Occipital lobe (tissue), 1 donor: ENCODE measurements at regions not wholly inside any gene's neighbourhood (a gene's known extent, or its start where the extent isn't known, plus 50 kb on each side); places are given as distances from the start of the nearest gene placed in this dataset.

Source experiments
- DNase-seq: peaks from one replicate; lab custom pipeline; 2025; lab: John Stamatoyannopoulos, UW

DNA sequence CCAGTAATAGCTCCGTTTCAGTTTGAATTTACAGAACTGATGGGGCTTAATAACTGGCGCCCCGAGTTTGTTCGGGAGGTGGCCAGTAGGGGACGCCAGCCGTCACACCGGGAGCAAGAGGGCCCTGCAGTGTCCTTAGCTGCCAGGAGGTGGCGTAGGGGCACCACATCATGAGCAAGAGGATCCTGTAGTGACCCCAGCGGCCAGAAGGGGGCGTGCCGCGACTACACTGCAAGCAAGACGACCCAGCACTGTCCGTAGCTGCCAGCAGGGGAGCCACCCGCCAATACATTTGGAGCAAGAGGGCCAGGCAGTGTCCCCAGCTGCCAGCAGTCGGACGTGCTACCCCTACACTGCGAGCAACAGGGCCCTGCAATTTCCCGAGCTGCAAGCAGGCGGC lies 663.7 kb upstream of the B3GAT1 start:
- DNase-seq, result no peak

DNA sequence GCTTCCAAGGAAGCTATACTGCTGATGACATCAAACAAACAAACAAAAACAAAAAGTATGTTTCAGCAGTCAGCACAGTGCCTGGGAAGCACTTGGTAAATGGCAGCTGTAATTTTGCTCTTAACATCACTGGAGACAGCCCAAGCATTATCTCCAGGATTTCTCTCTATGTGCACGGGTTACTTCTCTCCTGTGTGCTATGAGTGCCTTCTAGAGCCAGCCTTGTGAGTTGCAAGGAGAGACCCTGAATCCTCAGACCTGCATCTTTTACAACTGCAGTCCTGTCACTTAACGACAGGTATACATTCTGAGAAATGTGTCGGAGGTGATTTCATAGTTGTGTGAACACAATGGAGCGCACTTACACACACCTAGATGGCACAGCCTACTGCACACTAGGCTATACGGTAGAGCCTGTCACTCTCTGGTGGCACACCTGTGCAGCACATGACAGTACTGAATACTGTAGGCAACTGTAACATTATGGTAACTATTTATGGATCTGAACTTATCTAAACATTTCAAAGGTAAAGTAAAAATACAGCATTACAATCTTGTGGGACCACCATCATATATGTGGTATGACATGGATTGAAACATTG lies 662.5 kb upstream of the B3GAT1 start:
- DNase-seq, result no peak

DNA sequence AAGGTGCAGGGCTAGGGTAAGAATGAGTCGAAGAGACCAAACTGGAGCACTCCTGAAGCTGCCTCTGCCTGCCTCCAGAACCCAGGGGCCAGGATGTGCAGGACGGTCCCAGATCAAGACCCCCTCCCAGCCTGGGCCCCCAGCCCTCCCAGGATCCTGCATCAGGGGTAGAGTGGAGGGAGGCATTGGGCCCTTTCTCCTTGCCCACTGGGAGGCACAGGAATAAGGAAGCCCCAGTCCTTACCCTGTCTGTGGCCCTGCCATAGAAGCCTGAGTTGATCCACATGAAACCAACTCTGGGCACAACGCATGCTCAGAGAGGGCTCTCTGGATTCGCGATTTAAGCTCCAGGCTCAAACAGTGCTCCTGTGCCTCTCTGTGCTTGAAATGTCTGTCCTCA lies 661.8 kb upstream of the B3GAT1 start:
- no peak for DNase-seq

DNA sequence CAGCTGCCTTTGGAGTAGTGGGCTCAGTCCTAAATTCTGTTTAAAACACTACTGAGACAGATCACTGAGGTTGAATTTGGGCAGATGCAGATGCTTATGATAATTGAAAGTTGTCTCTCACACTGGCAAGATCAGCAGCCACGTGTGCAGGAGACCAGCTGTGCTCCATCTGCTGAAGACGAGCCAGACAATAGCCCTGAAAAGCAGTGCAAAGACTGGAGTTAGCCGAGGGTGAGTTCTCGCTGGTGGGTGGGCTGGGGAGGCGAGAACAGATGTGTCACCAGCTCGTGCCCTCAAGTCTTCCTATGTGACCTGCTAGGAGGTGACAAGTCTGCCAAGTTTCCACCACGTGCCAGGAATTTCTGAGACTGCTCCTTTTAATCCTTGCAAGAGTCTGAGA lies 661.3 kb upstream of the B3GAT1 start:
- DNase-seq, result no peak

DNA sequence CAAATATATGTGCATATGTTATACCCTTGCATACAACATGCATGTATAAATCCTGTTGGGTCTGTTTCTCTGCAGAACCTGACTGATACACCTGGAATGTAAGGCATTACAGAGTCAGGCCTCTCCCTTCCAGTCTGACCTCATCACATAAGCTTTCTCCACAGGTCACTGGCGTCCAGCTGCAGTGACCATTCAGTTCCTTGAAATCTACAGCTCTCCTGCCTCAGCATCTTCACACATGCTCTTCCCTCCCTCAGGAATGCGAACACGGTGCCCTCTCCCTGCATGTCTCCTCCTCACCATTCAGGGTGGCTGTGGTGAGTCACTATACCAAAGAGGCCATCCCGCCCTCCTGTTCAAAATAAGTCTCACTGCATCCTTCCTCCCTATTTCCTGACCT lies 657.8 kb upstream of the B3GAT1 start:
- DNase-seq, result no peak

DNA sequence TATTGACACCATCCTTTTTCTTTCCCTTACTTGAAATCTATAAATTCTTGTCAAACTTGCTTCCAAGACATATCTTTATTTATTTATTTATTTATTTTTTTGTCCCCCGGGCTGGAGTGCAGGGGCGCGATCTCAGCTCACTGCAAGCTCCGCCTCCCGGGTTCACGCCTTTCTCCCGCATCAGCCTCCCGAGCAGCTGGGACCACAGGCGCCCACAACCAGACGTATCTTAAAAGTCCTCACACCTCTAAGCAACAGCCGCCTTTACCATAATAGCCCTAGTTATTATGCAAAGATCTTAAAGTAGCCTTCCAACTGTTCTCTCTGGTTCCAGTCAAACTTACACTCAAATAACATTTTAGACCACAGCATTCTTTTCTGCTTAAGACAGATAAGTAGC lies 657.0 kb upstream of the B3GAT1 start:
- no peak for DNase-seq

DNA sequence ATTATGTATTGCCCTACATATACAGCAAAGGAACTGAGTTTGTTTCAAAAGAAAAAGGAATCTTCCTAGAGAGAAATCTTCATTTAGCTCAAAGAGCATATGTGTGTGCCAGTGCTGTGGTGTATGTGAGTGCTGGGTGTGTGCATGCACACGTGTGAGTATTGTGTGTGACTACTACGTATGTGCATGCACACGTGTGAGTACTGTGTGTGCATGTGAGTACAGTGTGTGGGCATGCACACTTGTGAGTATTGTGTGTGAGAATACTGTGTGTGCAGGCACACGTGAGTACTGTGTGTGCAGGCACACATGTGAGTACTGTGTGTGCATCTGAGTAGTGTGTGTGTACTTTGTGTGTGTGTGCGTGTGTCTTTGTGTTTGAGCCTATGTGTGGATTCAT lies 651.0 kb upstream of the B3GAT1 start:
- no peak for DNase-seq

DNA sequence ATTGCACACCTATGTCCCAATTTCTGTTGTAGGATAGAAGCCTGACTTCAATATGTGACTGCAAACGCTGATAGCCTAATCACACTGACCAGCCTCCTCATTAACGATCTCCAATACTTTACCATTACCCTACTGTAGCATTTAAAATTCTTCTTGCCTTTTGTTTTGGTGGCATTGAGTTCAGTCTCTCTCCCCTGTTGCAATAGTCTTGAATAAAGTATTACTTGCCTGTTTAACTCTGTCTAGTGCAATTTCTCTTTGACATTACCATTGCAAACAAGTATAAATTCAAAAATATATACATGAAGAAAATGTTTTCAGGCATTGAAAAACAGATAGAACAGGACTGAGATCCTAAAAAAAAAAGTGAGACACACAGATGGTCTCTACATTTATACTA lies 649.1 kb upstream of the B3GAT1 start:
- DNase-seq, result no peak

DNA sequence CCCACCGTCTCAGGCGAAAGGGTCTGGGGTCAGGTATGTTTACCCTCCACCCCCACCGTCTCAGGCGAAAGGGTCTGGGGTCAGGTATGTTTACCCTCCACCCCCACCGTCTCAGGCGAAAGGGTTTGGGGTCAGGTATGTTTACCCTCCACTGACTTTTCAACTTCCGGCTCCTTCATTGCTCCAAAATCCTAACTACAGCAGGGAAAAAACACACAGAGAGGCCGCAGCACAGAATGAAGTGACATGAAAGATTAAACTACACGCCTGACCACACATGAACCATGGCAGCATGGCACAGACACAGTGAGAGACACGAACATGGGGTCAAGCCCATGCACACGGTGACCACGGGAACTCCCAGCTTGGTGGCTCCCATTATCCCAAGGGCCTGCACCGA lies 634.9 kb upstream of the B3GAT1 start:
- DNase-seq, result no peak

DNA sequence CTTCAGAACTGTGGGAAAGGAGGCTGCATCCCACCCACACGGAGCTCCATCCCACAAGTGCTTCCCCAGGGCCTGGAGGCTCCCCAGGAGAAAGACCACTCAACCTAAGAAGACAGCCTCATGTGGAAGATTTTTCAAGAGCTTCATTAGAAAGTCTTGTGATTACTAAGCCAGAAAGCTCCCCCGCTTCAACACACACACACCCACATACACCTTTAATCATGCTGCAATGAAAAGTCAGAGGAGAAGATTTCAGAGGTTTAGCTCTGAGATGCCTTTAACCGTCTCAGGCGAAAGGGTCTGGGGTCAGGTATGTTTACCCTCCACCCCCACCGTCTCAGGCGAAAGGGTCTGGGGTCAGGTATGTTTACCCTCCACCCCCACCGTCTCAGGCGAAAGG lies 634.5 kb upstream of the B3GAT1 start:
- DNase-seq, result no peak

DNA sequence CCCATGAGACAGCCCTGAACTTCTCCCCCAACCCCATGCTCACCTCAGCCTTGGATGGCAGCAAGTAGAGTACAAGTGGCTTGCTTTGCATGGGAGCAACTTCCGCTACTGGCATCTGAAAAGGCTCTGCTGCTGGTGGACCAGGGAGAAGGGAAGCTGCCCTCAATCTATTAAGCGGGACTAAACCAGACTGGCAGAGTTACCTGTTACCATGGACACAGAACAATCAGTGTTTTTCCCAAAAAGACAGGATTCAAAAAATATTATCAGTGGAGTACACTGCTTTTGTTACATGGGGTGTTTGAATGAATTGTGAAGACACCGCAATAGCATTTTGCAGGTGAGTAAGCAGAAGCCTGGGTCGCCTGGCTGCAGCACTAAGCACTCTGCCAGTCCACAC lies 631.4 kb upstream of the B3GAT1 start:
- no peak for DNase-seq

DNA sequence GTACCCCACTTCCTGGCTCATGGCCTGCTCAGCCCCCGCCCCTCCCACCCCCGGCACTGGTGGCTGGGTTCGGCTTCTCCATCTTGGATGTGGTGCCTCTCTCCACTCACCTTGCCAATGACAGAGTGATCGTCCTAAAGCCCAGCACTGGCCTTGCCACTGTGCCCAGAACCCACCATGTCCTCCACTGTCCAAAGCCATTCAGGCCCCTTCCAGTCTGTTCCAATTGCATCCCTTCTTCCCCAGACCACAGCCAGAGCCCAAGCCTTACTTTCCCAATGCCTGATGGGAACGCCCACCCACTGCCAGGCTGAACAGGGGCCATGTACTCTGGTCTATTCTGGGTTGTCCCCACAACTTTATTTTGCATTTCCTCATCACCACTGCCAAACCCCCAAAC lies 625.8 kb upstream of the B3GAT1 start:
- DNase-seq, result no peak

DNA sequence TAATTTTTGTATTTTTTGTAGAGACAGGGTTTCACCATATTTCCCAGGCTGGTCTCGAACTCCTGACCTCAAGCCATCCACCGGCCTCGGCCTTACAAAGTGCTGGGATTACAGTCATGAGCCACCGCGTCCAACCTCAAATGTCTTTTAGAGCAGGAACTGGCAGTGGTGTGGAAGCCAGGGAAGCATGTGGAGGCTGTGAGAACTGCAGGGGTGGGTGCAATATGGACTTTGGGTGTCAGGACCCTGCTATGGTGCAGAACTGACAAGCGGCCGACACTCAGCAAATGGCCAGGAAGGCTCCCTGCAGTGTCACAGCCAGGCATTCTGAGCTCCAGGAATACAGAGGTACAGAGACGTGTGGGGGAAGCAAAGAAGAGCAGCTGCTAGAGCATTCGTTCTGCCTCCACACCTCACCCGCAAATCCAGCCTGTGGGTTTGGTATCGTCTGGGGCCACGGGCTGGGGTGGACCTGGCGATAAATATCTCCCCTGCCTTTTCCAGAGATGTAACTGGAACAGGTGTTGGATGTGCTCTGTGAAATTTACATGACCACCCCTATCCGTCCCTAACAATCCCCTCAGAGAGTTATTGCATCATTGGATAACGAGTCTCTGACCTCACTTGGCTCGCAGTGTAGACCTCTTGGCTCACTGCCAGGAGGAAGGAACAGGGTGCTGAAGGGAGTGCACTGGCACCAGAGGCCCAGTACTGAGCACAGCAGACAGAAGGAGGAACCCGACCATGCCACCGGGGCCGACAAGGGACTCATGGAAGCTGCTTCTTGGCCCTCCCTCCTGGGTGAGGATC lies 624.7 kb upstream of the B3GAT1 start:
- no peak for DNase-seq

DNA sequence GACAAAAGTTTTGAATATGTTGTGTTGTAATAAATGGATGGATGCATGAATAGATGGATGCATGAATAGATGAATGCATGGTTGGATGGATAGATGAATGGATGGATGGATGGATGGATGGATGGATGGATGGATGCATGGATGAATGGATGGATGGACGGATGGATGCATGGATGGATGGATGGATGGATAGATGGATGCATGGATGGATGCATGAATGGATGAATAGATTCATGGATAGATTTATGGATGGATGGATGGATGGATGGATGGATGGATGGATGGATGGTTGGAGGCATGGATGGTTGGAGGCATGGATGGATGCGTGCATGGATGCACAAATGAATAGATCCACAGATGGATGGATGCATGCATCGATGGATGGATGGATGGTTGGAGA lies 623.2 kb upstream of the B3GAT1 start:
- DNase-seq, result no peak

DNA sequence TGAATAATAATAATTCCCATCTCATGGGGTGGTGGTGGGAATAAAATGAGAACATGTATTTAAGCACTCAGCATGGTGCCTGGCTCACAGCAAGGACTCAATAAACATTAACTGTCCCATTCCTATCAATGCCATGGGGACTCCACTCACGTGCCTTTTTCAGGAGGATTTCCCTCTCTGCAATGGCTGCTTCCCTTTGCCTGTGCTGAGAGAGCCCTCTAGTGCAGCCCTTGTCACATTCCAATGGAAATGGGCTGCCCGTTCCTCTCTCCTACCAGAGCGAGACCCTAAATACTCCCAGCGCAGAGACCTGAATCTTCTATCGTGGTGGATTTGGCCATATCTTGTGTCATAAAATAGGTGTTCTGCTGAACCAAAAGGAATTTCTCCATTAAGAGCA lies 621.5 kb upstream of the B3GAT1 start:
- DNase-seq, result no peak

DNA sequence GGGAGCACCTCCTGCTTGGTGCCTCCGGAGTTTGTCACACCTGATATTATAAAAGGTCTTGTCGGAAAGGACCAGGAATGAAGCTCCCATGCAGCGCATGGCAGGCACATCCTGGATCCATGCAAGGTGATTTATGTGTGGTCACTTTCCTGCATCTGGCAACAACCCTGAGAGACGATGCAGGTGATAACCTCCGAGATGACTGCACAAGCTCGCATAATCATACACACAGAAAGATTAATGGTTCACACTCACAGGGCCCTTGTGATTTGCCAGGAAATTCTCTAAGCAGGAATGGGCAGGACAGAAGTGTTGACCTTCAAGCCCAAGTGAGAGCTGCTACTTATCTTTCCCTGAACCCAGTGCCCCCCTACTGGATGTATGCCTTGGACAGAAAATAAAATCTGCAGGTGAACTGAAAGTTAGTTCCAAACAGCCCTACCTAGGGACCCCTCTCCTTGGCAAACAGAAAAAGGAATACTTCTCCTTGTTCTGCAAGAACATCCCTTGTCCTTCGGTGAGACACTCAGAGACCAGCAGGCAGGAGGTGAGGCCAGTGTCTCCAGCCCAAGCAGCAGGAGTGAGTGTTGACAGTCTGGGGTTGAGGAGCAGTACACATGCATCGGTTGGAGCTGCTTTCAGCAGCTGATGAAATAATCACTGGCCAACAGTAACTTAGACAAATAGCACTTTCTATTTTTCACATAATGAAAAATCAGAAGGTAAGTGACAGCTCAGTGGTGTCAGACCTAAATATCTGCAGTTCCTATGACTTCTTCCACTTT lies 619.4 kb upstream of the B3GAT1 start:
- no peak for DNase-seq

DNA sequence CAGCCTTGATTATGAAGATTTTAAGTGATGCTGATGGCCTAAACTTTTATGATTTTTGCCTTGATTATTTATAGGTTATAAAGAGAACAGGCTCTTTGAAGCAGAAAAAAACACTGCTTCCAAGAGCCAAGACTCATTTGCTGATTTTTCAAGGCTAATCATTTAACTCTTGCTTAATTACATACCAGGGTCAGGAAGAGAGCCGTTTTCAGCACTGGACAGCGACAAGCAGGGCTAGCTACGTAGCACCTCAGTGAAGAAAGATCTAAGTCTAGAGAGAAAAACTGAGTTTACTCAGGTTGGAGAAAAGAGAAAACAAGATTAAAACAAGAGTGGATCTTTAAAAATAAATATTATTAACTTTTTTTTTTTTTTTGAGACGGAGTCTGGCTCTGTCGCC lies 615.4 kb upstream of the B3GAT1 start:
- DNase-seq, result no peak

DNA sequence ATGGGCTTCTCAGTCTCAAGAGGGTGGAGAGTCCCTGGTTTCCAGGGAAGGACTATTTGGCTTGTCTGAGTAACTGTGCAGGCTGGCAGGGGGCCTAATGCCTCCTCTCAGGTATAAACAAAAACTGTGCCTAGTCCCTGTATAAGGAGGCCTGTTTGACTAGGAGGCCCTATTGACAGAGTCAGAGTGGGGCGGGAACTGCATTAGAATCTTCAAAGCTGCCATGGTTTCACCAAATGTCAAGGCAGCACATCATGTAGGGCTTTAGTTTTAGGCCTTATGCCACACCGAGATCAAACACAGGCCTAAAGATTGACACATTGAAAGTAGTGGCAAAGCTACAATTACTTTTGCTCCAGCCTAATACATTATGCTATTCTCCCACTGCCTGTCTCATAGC lies 611.5 kb upstream of the B3GAT1 start:
- no peak for DNase-seq

DNA sequence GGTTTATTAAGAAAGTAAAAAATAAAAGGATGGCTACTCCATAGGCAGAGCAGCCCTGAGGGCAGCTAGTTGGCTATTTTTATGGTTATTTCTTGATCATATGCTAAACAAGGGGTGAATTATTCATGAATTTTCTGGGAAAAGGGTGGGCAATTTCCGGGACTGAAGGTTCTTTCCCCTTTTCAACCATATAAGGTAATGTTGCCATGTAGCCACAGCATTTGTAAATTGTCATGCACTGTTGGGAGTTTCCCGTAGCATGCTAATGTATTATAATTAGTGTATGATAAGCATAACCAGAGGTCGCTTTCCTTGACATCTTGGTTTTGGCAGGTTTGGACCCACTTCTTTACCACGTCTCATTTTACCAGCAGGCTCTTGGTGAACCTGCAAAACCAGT lies 610.4 kb upstream of the B3GAT1 start:
- no peak for DNase-seq

DNA sequence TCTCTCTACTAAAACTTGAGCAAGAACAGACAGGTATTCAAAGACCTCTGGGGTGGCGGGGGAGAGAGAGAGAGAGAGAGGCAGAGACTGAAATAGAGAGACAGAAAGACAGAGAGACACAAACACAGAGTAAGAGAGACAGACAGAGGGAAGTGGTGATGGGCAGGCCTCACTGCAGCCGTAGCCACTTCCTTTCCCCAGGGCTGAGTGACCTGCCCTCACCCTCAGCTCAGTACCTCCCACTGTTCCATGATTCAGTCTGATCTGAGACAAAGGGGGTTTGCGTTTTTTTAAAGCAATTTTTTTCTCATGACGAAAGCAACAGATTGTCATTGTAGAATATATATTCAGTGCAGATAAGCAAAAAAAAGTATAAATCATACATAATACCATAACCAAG lies 607.9 kb upstream of the B3GAT1 start:
- no peak for DNase-seq

DNA sequence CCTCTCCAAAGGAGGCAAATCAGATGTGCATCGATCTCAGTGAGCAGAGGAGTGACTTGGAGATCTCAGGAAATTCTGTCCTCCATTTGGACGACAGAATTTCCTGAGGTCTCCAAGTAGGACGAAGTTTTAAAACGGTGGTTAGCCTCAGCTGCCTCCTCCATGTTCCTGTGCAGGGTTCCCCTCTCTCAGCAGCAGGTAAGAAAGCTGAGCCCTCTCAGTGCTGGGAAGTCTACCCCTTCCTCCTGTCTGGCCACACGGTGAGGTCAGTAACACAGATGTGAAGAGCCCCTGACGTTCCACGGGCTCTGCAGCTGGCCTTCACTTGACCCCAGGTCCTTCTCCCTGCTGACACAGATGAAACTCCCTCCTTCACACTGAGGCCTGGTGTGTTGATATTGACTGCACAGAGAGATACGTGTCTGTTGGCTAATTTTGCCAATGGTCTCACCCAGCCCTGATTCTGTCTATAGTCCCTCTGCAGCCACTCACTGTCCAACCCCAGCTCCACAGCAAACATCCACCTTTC lies 607.4 kb upstream of the B3GAT1 start:
- DNase-seq, result no peak

DNA sequence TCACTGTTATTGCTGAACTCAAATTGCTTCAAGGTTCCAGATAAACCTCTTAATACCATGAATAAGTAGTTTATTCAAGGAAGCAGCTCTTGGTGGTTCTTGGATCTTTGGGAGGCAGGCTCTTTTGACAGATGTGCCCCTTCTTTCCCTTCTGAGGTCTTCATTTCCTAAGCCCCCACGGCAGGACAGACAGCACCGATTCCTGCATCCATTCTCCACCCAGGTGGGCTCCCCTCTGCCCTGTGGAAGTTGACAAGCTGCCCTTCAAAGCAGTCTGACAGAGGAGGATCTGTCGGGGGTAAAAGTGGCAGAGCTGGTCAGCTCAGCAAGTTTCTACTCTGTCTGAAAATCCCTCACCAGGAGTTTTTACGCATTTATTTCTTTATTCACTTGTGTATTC lies 605.3 kb upstream of the B3GAT1 start:
- no peak for DNase-seq

DNA sequence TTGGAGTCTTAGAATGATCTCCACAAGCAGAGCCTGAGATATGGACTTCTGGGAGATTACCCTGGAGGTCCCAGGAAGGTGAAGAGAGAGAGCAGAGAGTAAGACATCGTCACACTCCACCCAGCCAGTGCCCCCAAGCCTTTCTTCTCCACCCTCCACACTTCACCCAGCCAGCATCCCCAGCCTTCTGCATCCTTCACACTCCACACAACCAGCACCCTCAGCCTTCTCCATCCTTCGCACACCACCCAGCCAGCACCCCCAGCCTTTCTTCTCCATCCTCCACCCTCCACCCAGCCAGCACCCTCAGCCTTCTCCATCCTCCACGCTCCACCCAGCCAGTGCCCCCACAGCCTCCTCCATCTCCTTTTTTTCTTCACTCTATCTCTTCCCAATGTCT lies 603.9 kb upstream of the B3GAT1 start:
- no peak for DNase-seq
